AG10803 (cell line): ENCODE measurements at regions not wholly inside any gene's neighbourhood (a gene's known extent, or its start where the extent isn't known, plus 50 kb on each side); places are given as distances from the start of the nearest gene placed in this dataset.

ENCODE experiments used
- DNase-seq: peaks from one replicate; pipeline ENCODE4 v3.0.0; 2010; ENCODE audit warnings: low read depth
- H3K4me3 ChIP-seq: 2 replicates; pipeline ENCODE4 v1.5.1; 2011; ENCODE audit warnings: mild to moderate bottlenecking, low read length, control low read depth
- CTCF ChIP-seq: conservative IDR thresholded peaks from 2 replicates; pipeline ENCODE4 v1.5.1; 2011; ENCODE audit warnings: mild to moderate bottlenecking, low read length, control low read depth, inconsistent platforms

DNA sequence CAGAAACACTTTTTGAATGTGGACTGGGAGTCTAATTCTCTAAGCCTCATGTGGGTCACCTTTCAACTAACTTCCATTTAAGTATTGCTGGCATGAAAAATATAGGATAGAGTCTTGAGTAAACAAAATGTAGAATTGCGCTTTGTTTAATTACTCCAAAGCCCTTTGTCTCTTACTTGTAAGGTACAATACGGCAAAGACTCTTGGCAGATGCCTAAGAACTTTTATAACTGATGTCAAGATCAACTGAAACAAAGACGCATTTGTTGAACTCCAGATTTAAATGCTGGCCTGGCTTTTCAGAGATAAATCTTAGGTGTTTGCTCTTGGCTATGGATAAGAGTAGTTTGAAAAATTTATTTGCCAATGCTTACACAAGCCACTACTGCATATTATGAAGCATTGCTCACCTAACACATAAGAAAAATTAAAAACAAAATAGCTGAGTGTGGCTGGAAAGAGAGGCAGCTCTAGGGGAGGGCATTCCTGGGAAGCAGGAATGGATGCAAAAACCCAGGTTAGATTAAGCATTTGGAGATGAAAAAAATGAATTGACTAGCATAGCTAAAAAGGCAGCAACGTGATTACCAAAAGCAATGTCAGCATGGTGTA is 107.3 kb upstream of the STARD13 start:
- no peak overlapping the region for H3K4me3 ChIP-seq
- no peak for TF ChIP-seq CTCF
- no peak for DNase-seq

- no peak overlapping the region for H3K4me3 ChIP-seq
- no peak for DNase-seq
- TF ChIP-seq CTCF = no peak
Observed at GRCh38 chr13:33394294-33394932, 108.9 kb upstream of the STARD13 start.

- TF ChIP-seq CTCF = no peak
- DNase-seq = no peak
- no peak overlapping the region for H3K4me3 ChIP-seq
Observed at GRCh38 chr13:33401238-33401637, 115.7 kb upstream of the STARD13 start.

- no peak for DNase-seq
- TF ChIP-seq CTCF = no peak
- no peak overlapping the region for H3K4me3 ChIP-seq
Observed at GRCh38 chr13:33402975-33403374, 117.4 kb upstream of the STARD13 start.

DNA sequence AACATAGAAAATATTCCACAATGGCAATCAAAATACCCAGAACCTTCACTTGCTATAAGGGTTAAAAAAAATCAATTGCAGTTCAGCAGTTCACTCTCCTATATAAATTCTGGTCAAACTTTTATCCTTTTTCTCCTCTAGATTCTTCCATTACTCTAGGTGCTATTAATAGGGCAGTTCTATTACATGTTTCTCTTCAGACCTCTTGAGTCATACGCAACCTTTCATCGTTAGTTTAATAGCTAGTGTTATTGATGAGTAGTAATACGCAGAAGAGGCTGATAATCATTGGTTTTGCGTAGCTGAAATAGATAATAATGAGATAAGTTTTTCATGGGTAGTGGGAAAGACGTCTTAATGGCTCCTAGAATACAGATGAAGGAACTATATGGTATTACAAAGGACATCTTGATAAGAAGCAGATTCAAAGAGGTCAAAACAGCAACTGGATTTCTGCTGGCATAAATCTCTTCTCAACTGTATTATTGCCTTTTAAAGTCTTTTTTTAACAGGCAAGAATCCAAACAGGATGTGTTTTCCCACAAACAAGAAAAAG is 118.3 kb upstream of the STARD13 start:
- H3K4me3 ChIP-seq = no peak overlapping the region
- no peak for DNase-seq
- TF ChIP-seq CTCF = no peak

- no peak overlapping the region for H3K4me3 ChIP-seq
- no peak for TF ChIP-seq CTCF
- DNase-seq = no peak
Observed at GRCh38 chr13:33405371-33405770, 119.8 kb upstream of the STARD13 start.
